H54 (cell line): ENCODE measurements at regions not wholly inside any gene's neighbourhood (a gene's known extent, or its start where the extent isn't known, plus 50 kb on each side); places are given as distances from the start of the nearest gene placed in this dataset.

Experiments used
- DNase-seq: peaks from one replicate; pipeline ENCODE4 v3.0.0; 2011; ENCODE audit warnings: low spot score, mixed read lengths; ENCODE audit not compliant: insufficient read length
- FAIRE-seq: peaks from 3 replicates; lab custom pipeline; 2011; peaks lifted over from hg19 to GRCh38; lab: Jason Lieb, UNC
- POLR2A ChIP-seq: IDR thresholded peaks from 2 replicates; pipeline ENCODE4 v1.6.1; 2011; ENCODE audit warnings: low read depth, mild to moderate bottlenecking, low read length

GRCh38 chr15:101543926-101544612 lies 54.6 kb upstream of the PCSK6 start:
- FAIRE-seq (no peak), DNase-seq (no peak)
- TF ChIP-seq POLR2A = no peak

- DNase-seq = no peak
- no peak for FAIRE-seq
- TF ChIP-seq POLR2A = no peak
Observed at GRCh38 chr15:101543431-101543830, 53.9 kb upstream of the PCSK6 start.

DNA sequence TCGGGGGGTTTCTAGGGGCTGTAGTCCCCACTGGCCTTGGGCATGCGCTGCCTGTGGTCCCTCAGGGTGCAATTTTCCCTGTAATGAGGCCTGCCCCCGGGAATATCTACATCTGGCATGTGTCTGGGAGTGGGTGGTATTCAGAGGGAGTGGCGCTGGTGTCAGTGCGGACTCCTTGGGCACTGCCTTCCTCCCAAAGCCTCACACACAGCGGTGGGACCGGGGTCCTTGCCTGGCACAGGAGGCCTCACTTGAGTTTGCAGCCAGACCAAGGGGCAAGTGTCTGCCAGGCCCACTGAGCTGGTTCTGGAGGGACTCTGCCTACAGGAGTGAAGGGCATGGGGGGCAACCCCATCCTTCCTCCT lies 53.5 kb upstream of the PCSK6 start:
- FAIRE-seq (no peak), DNase-seq (no peak)
- no peak for TF ChIP-seq POLR2A

DNA sequence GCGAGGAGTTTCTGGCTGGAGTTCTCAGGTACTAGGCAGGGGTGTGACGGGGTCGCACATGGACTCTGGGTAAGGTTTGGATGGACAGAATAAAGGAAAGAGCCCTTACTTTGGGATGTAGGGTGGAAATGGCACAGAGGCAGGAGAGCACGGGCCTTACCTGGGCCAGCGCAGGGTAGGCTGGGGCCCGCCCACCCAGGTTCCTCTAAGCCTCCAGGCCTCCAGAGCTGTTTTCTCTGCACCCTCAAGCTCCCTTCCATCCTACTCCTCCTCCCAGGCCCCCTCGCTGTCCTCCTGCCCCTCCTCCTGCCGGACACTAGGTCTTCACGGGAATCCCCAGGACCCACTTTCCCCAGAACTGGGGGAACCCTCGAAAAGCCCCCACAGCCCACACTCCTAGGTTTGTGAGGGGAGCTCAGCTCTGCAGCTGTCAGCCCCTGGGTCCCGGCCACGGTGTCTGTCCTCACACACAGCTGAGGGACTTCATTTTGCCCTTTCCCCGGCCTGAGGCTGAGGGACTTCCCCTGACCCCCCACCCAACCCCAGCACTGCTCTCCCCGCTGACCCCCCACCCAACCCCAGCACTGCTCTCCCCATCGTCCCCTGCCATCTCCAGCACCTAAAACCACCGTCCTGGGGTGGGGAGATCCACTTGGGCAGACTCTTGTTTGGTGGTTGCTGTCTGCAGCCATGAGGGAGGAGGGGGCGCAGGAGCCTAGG lies 53.0 kb upstream of the PCSK6 start:
- FAIRE-seq (no peak), DNase-seq (no peak)
- no peak for TF ChIP-seq POLR2A

DNA sequence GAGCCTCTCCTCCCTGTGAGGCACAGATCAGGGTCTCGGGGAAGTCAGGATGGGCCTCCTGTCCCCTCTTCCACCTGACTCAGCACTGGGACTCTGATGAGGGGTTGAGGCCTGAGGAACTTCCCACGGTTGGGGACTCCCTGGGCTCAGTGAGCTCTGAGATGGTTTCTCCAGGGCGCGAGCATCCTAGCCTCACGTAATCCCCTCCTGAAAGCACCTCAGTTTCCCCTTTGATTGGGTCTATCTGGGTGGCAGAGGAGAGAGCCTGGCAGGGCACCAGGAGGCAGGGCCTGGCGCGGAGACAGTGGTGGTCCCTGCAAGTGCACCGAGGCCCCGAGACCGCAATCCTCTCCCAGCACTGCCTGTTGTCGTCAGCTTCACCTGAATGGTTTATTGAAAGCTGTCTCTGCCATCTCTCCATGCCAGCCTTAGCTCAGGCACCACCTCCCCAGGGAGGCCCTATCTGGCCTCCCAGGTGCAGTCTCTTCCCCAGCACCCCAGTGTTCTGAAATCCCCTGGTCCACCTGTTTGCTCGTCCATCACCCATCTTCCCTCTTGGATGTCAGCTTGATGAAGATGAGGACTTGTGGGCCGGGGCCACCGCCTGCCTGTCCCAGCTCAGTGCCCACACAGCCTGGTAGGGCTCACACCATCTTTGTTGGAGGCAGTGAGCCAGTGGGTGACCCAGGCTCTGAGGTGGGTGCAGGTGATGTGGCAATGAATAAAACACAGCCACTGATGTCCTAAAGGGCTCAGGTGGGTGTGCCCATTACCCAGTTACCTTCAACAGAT lies 52.2 kb upstream of the PCSK6 start:
- TF ChIP-seq POLR2A = no peak
- FAIRE-seq (no peak), DNase-seq (no peak)

GRCh38 chr15:101540480-101541239 lies 51.2 kb upstream of the PCSK6 start:
- FAIRE-seq (no peak), DNase-seq (no peak)

DNA sequence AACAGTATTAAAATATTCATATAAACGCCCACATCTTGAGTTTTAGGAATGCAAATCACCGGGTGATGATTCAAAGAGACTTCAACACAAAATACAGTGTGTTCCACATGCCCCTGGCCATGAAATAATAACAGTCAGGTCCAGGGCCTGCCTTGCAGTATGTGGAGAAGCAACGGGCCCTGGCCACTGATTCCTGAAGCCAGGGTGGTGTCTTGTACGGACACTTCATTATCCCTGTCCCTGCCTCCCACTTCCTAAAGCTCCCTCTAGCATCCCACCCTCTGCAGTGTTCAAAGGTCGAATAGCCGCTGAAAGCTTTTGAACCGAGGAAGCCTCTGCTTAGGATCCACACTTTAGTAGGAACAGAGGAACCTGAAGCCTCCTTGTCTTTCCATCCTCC lies 50.4 kb upstream of the PCSK6 start:
- DNase-seq = no peak
- FAIRE-seq = no peak
- TF ChIP-seq POLR2A = no peak

More at GRCh38 chr15:101540480-101541239, 51.2 kb upstream of the PCSK6 start:
- TF ChIP-seq POLR2A = no peak

GRCh38 chr15:101539492-101539891 lies 50.0 kb upstream of the PCSK6 start:
- TF ChIP-seq POLR2A = no peak
- DNase-seq = no peak
- FAIRE-seq = no peak
